Keratinocyte (primary cell): ENCODE measurements at regions not wholly inside any gene's neighbourhood (a gene's known extent, or its start where the extent isn't known, plus 50 kb on each side); places are given as distances from the start of the nearest gene placed in this dataset.

Experiments used
- EZH2 ChIP-seq: IDR thresholded peaks from one replicate; pipeline ENCODE4 v1.6.1; 2012; ENCODE audit warnings: inconsistent platforms, mild to moderate bottlenecking, low read length, moderate library complexity
- TF ChIP-seq, protein P1 (sequence below), 3 experiments: IDR thresholded peaks in 1 of 3; conservative IDR thresholded peaks in 1 of 3; optimal IDR thresholded peaks in 1 of 3; 2 replicates in 2 of 3; 3 replicates in 1 of 3; pipeline versions ENCODE3 to v1.5.1; 2011; ENCODE audit warnings: low read length in 3 of 3, mild to moderate bottlenecking in 3 of 3, moderate library complexity in 2 of 3, control low read depth in 1 of 3, inconsistent platforms in 1 of 3; ENCODE audit not compliant: insufficient read depth in 2 of 3; ENCODE audit errors: extremely low read depth in 1 of 3

GRCh38 chr11:134535029-134536025 is 123.3 kb upstream of the B3GAT1 start:
- TF ChIP-seq, protein P1, sequence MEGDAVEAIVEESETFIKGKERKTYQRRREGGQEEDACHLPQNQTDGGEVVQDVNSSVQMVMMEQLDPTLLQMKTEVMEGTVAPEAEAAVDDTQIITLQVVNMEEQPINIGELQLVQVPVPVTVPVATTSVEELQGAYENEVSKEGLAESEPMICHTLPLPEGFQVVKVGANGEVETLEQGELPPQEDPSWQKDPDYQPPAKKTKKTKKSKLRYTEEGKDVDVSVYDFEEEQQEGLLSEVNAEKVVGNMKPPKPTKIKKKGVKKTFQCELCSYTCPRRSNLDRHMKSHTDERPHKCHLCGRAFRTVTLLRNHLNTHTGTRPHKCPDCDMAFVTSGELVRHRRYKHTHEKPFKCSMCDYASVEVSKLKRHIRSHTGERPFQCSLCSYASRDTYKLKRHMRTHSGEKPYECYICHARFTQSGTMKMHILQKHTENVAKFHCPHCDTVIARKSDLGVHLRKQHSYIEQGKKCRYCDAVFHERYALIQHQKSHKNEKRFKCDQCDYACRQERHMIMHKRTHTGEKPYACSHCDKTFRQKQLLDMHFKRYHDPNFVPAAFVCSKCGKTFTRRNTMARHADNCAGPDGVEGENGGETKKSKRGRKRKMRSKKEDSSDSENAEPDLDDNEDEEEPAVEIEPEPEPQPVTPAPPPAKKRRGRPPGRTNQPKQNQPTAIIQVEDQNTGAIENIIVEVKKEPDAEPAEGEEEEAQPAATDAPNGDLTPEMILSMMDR (optimal IDR thresholded peaks at IDR 0.05 in 1 of 3, IDR thresholded peaks at IDR 0.05 in 1 of 3, conservative IDR thresholded peaks at IDR 0.05 in 1 of 3; ENCODE audit: extremely low read depth in 1 of 3, insufficient read depth in 2 of 3, low read length in 3 of 3), result no peak
- no peak for TF ChIP-seq EZH2
